Iris pigment epithelial cell (primary cell): ENCODE measurements at regions not wholly inside any gene's neighbourhood (a gene's known extent, or its start where the extent isn't known, plus 50 kb on each side); places are given as distances from the start of the nearest gene placed in this dataset.
A peak's percentile ranks its signal among the peaks of the same experiment; 100 is the strongest.

ENCODE experiments used
- DNase-seq: peaks from one replicate; pipeline ENCODE4 v3.0.0-alpha.2; 2011; ENCODE audit warnings: low read depth

- DNase-seq, result no peak
These were observed 95.8 kb downstream of the ERMARD start for GRCh38 chr6:169847141-169847674.

- no peak for DNase-seq
These were observed 95.0 kb downstream of the ERMARD start for GRCh38 chr6:169846286-169847056.

- DNase-seq, result no peak
These were observed 94.2 kb downstream of the ERMARD start for GRCh38 chr6:169845426-169846285.

GRCh38 chr6:169844946-169845345, 93.5 kb downstream of the ERMARD start:
- no peak for DNase-seq

- no peak for DNase-seq
These were observed 92.6 kb downstream of the ERMARD start for GRCh38 chr6:169843991-169844390.

GRCh38 chr6:169843110-169843509, 91.7 kb downstream of the ERMARD start:
- no peak for DNase-seq

- DNase-seq, result no peak
These were observed 90.6 kb downstream of the ERMARD start for GRCh38 chr6:169841907-169842606.

- DNase-seq, result no peak
These were observed 89.8 kb downstream of the ERMARD start for GRCh38 chr6:169841251-169841650.

GRCh38 chr6:169839898-169840631, 88.6 kb downstream of the ERMARD start:
- DNase-seq, result no peak

GRCh38 chr6:169839493-169839892, 88.1 kb downstream of the ERMARD start:
- no peak for DNase-seq

GRCh38 chr6:169839029-169839481, 87.6 kb downstream of the ERMARD start:
- no peak for DNase-seq

GRCh38 chr6:169838346-169839028, 87.1 kb downstream of the ERMARD start:
- DNase-seq, result no peak

- no peak for DNase-seq
These were observed 86.3 kb downstream of the ERMARD start for GRCh38 chr6:169837529-169838250.

GRCh38 chr6:169833258-169833794, 81.9 kb downstream of the ERMARD start:
- DNase-seq, result no peak

- no peak for DNase-seq
These were observed 81.0 kb downstream of the ERMARD start for GRCh38 chr6:169832247-169832948.

- DNase-seq, result peak; percentile 43
These were observed 80.2 kb downstream of the ERMARD start for GRCh38 chr6:169831450-169832246.
